GM12864 (cell line): ENCODE measurements at regions not wholly inside any gene's neighbourhood (a gene's known extent, or its start where the extent isn't known, plus 50 kb on each side); places are given as distances from the start of the nearest gene placed in this dataset.

ENCODE experiments used
- DNase-seq: peaks from one replicate; pipeline ENCODE4 v3.0.0-alpha.2; 2011; ENCODE audit warnings: low read depth
- H3K4me3 ChIP-seq: 2 replicates; pipeline ENCODE4 v1.5.1; 2011; ENCODE audit warnings: mild to moderate bottlenecking, low read depth, low read length, control low read depth
- CTCF ChIP-seq: IDR thresholded peaks from 2 replicates; pipeline ENCODE4 v1.5.1; 2011; ENCODE audit warnings: low read depth, mild to moderate bottlenecking, moderate library complexity, low read length, control low read depth, inconsistent platforms; ENCODE audit errors: missing control alignments

- no peak for TF ChIP-seq CTCF
- no peak overlapping the region for H3K4me3 ChIP-seq
- no peak for DNase-seq
Measured at GRCh38 chr15:94743668-94744067, 512.3 kb downstream of the MCTP2 start.

DNA sequence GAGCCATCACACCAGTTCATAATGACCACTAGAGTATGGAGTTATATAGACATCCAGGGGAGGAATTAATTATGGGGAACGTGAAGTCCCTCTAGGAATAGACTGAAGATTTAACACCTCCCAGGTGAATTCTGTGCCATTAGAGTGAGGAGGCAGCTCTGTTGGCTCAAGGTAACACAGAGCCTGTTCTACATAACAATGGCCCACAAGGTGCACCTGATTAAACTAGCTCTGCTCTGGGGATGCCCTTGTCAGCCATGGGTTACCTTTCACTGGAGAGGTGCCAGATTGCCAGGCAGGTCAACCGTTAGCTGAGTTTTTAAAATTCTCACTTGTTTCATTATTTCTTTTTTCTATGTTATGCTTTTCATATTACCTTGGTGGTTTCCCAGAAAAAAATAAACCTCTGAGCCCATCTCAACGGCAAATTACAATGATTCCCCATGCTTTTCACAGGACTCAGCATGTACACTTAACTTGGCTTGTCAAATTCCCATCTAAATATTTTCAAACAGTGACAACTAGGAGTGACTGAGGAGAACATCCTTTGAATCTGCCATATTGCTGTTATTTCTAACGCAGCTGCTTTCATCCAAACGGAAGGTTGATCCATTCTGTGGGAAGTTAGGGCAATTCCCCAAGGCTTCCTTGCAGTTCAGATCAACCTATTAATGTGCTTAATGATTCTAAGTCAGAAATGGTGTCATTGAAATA is 512.9 kb downstream of the MCTP2 start:
- no peak for TF ChIP-seq CTCF
- DNase-seq: no peak
- no peak overlapping the region for H3K4me3 ChIP-seq

- no peak for DNase-seq
- H3K4me3 ChIP-seq: no peak overlapping the region
- no peak for TF ChIP-seq CTCF
Measured at GRCh38 chr15:94745371-94745770, 514.0 kb downstream of the MCTP2 start.

DNA sequence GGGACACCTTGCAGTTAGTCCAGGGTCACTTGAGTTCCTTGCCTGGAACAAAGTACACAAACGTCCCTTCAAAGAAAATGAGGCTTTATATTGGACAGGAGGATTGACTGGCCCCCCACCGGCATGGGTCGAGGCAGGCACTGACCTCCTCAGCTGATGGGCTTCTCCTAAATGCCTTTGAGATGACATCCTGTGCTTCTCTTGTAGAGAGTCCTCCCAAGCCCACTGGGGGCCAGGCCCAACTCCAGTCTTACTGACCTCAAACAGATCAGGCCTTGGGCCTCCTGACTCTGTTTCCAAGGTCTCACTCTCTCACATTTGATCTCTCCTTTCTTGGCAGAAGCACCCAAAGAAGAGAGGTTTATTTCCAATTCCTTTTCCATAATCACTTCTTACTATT is 516.1 kb downstream of the MCTP2 start:
- no peak for DNase-seq
- no peak for TF ChIP-seq CTCF
- H3K4me3 ChIP-seq: no peak overlapping the region

DNA sequence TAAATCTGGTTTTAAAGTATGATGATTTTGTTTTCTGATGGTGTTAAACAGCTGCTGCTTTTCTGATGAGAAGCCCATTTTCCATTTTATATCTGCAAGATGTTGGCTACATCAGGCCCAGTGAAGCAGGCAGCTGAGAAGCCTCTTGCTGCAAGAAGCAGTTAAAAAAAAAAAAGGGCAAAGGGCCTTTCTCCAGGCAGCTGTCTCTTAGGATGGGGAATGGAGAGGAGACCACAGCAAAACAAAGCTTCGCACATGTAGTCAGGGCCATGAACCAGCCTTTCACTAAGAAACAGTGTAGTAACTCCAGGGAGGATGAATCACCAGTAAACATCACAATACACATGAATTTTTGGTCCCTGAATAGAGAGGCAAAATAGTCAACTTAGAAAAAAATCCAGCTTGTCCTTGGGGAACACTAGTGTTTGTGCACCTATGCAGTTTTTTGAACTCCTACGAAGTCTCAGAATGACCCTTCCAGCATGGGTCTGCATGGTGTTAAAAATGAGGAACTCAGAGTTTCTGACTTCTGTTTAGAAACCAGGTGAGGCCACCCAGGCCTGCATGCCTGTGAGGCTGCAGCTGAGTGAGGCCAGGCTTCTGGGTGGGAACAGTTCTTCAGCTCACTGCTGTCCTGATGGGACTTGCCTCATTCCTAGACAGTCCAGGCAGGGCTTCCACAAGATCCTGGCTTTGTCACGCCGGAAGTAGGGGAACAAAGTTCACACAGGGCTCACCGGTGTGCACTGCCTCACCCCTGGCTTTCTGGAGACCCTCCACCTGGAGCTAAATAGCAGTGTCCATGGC is 518.7 kb downstream of the MCTP2 start:
- TF ChIP-seq CTCF: no peak
- H3K4me3 ChIP-seq: no peak overlapping the region
- DNase-seq: no peak

DNA sequence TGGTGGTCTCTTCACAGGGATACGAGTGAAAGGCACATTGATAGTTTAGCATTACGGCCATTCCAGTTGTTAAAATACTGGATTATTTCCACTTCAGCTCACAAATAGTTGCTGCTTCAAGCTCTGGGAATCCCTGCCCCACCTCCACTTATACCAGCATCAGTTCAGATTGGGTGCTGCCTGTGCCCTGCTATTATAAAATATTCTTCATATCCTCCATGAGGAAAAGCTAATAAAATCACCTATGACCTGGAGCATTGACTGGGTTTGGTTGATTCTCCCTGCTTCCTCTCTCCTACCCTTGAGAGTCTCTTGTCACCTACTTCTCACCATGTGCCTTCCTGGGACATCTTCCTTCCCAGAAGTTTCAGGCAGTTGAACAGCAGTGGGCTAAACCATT is 529.0 kb downstream of the MCTP2 start:
- no peak overlapping the region for H3K4me3 ChIP-seq
- DNase-seq: no peak
- no peak for TF ChIP-seq CTCF
